ENCODE measurements at regions not wholly inside any gene's neighbourhood (a gene's known extent, or its start where the extent isn't known, plus 50 kb on each side); places are given as distances from the start of the nearest gene placed in this dataset.

GRCh38 chr1:57713501-57713900 lies 289.6 kb upstream of the DAB1 start:
- TF ChIP-seq ELF1 (IDR thresholded peaks at IDR 0.05; ENCODE audit: borderline replicate concordance, low read depth) (no peak), ATF3 (IDR thresholded peaks at IDR 0.05) (no peak), POLR2A (IDR thresholded peaks at IDR 0.05; ENCODE audit: borderline replicate concordance, extremely low read depth, insufficient read depth, insufficient read length) (no peak), CTCF (IDR thresholded peaks at IDR 0.05 in 2 of 3, conservative IDR thresholded peaks at IDR 0.05 in 1 of 3; ENCODE audit: borderline replicate concordance in 1 of 3, insufficient read depth in 1 of 3, low read depth in 2 of 3, low read length in 2 of 3) (no peak), RAD21 (IDR thresholded peaks at IDR 0.05; ENCODE audit: low read depth) (no peak), SP1 (IDR thresholded peaks at IDR 0.05; ENCODE audit: low read depth) (no peak)
- TF ChIP-seq, protein P1, sequence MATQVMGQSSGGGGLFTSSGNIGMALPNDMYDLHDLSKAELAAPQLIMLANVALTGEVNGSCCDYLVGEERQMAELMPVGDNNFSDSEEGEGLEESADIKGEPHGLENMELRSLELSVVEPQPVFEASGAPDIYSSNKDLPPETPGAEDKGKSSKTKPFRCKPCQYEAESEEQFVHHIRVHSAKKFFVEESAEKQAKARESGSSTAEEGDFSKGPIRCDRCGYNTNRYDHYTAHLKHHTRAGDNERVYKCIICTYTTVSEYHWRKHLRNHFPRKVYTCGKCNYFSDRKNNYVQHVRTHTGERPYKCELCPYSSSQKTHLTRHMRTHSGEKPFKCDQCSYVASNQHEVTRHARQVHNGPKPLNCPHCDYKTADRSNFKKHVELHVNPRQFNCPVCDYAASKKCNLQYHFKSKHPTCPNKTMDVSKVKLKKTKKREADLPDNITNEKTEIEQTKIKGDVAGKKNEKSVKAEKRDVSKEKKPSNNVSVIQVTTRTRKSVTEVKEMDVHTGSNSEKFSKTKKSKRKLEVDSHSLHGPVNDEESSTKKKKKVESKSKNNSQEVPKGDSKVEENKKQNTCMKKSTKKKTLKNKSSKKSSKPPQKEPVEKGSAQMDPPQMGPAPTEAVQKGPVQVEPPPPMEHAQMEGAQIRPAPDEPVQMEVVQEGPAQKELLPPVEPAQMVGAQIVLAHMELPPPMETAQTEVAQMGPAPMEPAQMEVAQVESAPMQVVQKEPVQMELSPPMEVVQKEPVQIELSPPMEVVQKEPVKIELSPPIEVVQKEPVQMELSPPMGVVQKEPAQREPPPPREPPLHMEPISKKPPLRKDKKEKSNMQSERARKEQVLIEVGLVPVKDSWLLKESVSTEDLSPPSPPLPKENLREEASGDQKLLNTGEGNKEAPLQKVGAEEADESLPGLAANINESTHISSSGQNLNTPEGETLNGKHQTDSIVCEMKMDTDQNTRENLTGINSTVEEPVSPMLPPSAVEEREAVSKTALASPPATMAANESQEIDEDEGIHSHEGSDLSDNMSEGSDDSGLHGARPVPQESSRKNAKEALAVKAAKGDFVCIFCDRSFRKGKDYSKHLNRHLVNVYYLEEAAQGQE (IDR thresholded peaks at IDR 0.05; ENCODE audit: low read depth) = no peak
